Nephron (organoid): ENCODE measurements at regions not wholly inside any gene's neighbourhood (a gene's known extent, or its start where the extent isn't known, plus 50 kb on each side); places are given as distances from the start of the nearest gene placed in this dataset.
"Not testable (repeated sequence)": the region's sequence is repeated elsewhere in the genome, so short reads cannot be mapped to it uniquely, and the experiment has no call there.

Experiments used
- H3K27ac Mint-ChIP-seq, 3 experiments: 2 replicates each; pipeline ENCODE4 v1.8.0; 2020; ENCODE audit warnings: mixed read lengths in 3 of 3, mild to moderate bottlenecking in 2 of 3, moderate library complexity in 1 of 3
- H3K27me3 Mint-ChIP-seq: 2 replicates; pipeline ENCODE4 v1.8.0; 2021; ENCODE audit warnings: low read depth, mild to moderate bottlenecking, moderate library complexity, mixed read lengths
- H3K36me3 Mint-ChIP-seq: 2 replicates; pipeline ENCODE4 v1.8.0; 2020; ENCODE audit warnings: low read depth, mixed read lengths
- H3K4me1 Mint-ChIP-seq: 2 replicates; pipeline ENCODE4 v1.8.0; 2020; ENCODE audit warnings: mixed read lengths
- H3K4me3 Mint-ChIP-seq, 3 experiments: 2 replicates each; pipeline ENCODE4 v1.8.0; 2020; ENCODE audit warnings: mild to moderate bottlenecking in 3 of 3, mixed read lengths in 3 of 3, moderate library complexity in 2 of 3
- H3K9me3 Mint-ChIP-seq: 2 replicates; pipeline ENCODE4 v1.8.0; 2020; ENCODE audit warnings: mixed read lengths
- TF ChIP-seq, protein P1 (sequence below), 3 experiments: fragments of 200-600 bp; sonication (generic); IDR thresholded peaks; one replicate each; pipeline ENCODE4 v1.5.0; 2021; ENCODE audit warnings: antibody characterized with exemption in 3 of 3; ENCODE audit not compliant: unreplicated experiment in 3 of 3

DNA sequence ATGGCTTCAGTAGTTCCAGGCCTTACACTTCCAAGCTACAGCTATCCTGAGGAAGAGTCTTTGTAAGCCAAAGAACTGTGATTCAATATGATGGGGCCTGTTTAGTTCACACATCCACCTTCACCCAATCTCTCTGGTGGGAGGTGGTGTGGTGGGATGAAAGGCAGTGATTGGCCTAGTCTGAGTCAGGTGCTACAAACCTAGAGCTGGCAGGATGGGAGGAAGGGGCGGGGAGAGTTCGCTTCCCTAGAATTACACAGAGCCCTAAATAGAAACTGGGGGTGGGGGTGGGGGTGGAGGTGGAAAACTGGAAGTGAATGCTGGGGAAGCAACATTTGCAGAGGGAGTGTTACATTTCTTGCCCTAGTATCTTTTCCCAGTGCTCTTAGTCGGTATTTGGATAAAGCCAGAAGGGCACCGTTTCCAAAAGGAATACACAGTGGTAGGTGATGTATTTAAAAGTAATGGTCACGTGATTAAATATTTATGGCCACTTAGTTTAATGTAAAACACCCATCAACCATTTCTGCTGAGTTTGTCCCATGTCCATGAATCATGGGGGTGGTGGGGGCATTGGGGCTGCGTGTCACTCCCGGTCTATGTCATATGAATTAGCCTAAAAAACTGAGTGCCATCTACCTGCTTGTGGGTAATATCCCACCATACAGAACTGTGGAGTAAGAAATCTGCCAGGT is 247.6 kb upstream of the PROK2 start:
- Mint-ChIP-seq H3K9me3 (peaks cover 4% of the 10 kb centered on the region), H3K36me3 (no peaks in the 10 kb centered on the region), H3K4me1 (peaks cover 6% of the 10 kb centered on the region), H3K27me3 (peaks cover 14% of the 10 kb centered on the region), H3K4me3 (no peak overlapping the region), H3K27ac (no peak overlapping the region)
- TF ChIP-seq, protein P1, sequence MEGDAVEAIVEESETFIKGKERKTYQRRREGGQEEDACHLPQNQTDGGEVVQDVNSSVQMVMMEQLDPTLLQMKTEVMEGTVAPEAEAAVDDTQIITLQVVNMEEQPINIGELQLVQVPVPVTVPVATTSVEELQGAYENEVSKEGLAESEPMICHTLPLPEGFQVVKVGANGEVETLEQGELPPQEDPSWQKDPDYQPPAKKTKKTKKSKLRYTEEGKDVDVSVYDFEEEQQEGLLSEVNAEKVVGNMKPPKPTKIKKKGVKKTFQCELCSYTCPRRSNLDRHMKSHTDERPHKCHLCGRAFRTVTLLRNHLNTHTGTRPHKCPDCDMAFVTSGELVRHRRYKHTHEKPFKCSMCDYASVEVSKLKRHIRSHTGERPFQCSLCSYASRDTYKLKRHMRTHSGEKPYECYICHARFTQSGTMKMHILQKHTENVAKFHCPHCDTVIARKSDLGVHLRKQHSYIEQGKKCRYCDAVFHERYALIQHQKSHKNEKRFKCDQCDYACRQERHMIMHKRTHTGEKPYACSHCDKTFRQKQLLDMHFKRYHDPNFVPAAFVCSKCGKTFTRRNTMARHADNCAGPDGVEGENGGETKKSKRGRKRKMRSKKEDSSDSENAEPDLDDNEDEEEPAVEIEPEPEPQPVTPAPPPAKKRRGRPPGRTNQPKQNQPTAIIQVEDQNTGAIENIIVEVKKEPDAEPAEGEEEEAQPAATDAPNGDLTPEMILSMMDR (IDR thresholded peaks at IDR 0.05; ENCODE audit: unreplicated experiment in 3 of 3) = no peak

DNA sequence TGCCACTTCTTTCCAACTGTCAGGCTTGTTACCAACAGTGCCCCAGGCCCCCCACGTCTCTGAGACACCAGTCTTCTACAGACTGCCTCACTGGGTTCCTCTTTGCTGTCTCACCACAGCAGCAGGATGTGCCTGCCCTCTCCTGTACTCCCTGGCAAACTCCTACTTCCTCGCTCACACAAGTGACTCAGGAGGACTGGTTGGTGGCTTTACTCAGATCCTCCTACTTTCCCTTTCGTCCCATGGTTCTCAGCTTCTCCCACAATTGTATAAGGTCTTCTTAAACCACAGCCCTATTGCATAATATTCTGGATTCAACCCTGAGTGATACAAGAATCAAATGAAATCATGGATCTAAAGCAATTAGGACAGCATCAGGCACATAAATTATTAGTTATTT is 246.6 kb upstream of the PROK2 start:
- TF ChIP-seq, protein P1 (IDR thresholded peaks at IDR 0.05; ENCODE audit: unreplicated experiment in 3 of 3) = no peak
- peaks cover 2% of the 10 kb centered on the region for H3K9me3 Mint-ChIP-seq
- H3K27ac Mint-ChIP-seq = no peak overlapping the region
- H3K36me3 Mint-ChIP-seq = no peaks in the 10 kb centered on the region
- H3K4me3 Mint-ChIP-seq = no peak overlapping the region
- H3K27me3 Mint-ChIP-seq = peaks cover 14% of the 10 kb centered on the region
- peaks cover 6% of the 10 kb centered on the region for H3K4me1 Mint-ChIP-seq

DNA sequence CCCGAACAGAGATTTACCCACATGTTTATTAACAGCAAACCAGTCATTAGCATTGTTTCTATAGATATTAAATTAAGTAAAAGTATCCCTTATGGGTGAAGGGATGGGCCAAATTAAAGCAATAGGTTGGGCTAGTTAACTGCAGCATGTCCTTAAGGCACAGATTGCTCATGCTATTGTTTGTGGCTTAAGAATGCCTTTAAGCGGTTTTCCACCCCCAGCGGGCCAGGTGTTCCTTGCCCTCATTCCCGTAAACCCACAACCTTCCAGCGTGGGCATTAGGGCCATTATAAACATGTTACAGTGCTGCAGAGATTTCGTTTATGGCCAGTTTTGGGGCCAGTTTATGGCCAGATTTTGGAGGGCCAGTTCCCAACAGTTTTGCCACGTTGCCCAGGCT is 245.3 kb upstream of the PROK2 start:
- peaks cover 10% of the 10 kb centered on the region for H3K27me3 Mint-ChIP-seq
- not testable (repeated sequence) for H3K4me1 Mint-ChIP-seq, H3K27ac Mint-ChIP-seq, H3K9me3 Mint-ChIP-seq, H3K36me3 Mint-ChIP-seq, H3K4me3 Mint-ChIP-seq

- H3K36me3 Mint-ChIP-seq, H3K4me3 Mint-ChIP-seq, H3K4me1 Mint-ChIP-seq, H3K9me3 Mint-ChIP-seq, H3K27ac Mint-ChIP-seq: not testable (repeated sequence)
- peaks cover 13% of the 10 kb centered on the region for H3K27me3 Mint-ChIP-seq
Measured at GRCh38 chr3:72028726-72029125, 243.8 kb upstream of the PROK2 start.

- not testable (repeated sequence) for H3K9me3 Mint-ChIP-seq, H3K4me1 Mint-ChIP-seq, H3K4me3 Mint-ChIP-seq, H3K36me3 Mint-ChIP-seq, H3K27ac Mint-ChIP-seq
- peaks cover 14% of the 10 kb centered on the region for H3K27me3 Mint-ChIP-seq
Measured at GRCh38 chr3:72028307-72028706, 243.4 kb upstream of the PROK2 start.

- peaks cover 16% of the 10 kb centered on the region for H3K27me3 Mint-ChIP-seq
- not testable (repeated sequence) for H3K9me3 Mint-ChIP-seq, H3K4me1 Mint-ChIP-seq, H3K27ac Mint-ChIP-seq, H3K4me3 Mint-ChIP-seq, H3K36me3 Mint-ChIP-seq
Measured at GRCh38 chr3:72027728-72028127, 242.8 kb upstream of the PROK2 start.

- H3K36me3 Mint-ChIP-seq = no peaks in the 10 kb centered on the region
- peaks cover 8% of the 10 kb centered on the region for H3K27me3 Mint-ChIP-seq
- no peak overlapping the region for H3K4me3 Mint-ChIP-seq
Measured at GRCh38 chr3:72022027-72022426, 237.1 kb upstream of the PROK2 start.

DNA sequence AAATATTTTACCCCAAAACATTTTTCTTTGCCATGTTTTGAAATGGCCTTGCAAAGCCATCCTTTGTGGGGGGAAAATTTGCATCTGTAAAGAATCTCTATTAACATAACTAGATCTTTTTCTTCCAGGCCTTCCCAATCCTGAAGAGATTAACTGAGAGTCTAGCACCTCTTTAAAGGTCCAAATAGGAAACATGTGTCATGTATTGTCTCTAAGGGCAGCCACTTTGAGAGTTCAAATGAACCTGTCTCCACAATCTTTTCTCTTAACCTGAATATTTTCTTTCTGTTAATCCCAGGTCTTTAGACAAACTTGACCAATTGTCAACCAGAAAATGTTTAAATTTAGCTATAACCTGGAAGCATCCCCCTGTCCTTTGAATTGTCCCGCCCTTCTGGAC is 236.6 kb upstream of the PROK2 start:
- TF ChIP-seq, protein P1 (IDR thresholded peaks at IDR 0.05; ENCODE audit: unreplicated experiment in 3 of 3) = no peak
- Mint-ChIP-seq H3K27ac (no peak overlapping the region), H3K36me3 (no peaks in the 10 kb centered on the region), H3K9me3 (peaks cover 6% of the 10 kb centered on the region), H3K27me3 (peaks cover 8% of the 10 kb centered on the region), H3K4me1 (peaks cover 22% of the 10 kb centered on the region), H3K4me3 (no peak overlapping the region)

More at GRCh38 chr3:72022027-72022426, 237.1 kb upstream of the PROK2 start:
- H3K4me1 Mint-ChIP-seq = peaks cover 19% of the 10 kb centered on the region
- no peak overlapping the region for H3K27ac Mint-ChIP-seq
- peaks cover 6% of the 10 kb centered on the region for H3K9me3 Mint-ChIP-seq
- TF ChIP-seq, protein P1 (IDR thresholded peaks at IDR 0.05; ENCODE audit: unreplicated experiment in 3 of 3) = no peak
